Panc1 (cell line): ENCODE measurements at regions not wholly inside any gene's neighbourhood (a gene's known extent, or its start where the extent isn't known, plus 50 kb on each side); places are given as distances from the start of the nearest gene placed in this dataset.

ENCODE experiments used
- ATAC-seq: fragments of 200-7000 bp; cut with Tn5 transposase; 2 replicates; pipeline ENCODE4 v1.9.1; 2020; ENCODE audit warnings: mild to moderate bottlenecking, moderate library complexity
- BruUV-seq: library from RNA; stranded (reverse); fragments of 400-500 nt; replicated peaks from 2 replicates; lab custom pipeline; 2021; lab: Mats Ljungman, UMichigan
- CTCF ChIA-PET: fragments of 300-600 bp; sonication (Branson Sonifier 250); formaldehyde crosslinking; loops from one replicate; lab custom pipeline; 2022; ENCODE audit warnings: antibody characterized with exemption; lab: Charles Lee
- POLR2A ChIA-PET: fragments of 300-600 bp; sonication (Branson Sonifier 250); formaldehyde crosslinking; loops from one replicate; lab custom pipeline; 2022; ENCODE audit warnings: antibody characterized with exemption; lab: Charles Lee
- DNase-seq: peaks from one replicate; pipeline ENCODE4 v3.0.0-alpha.2; 2010; ENCODE audit warnings: low read depth, low spot score
- H3K27ac ChIP-seq: 2 replicates; pipeline ENCODE4 v1.5.1; 2011; ENCODE audit warnings: mild to moderate bottlenecking, low read length, inconsistent platforms
- H3K27me3 ChIP-seq: fragments of 200-500 bp; sonication (Bioruptor generic); 2 replicates; pipeline ENCODE4 v1.6.0; 2014; ENCODE audit warnings: low read length, inconsistent platforms; ENCODE audit not compliant: control insufficient read depth, insufficient read depth
- H3K36me3 ChIP-seq: fragments of 200-500 bp; sonication (Bioruptor generic); 2 replicates; pipeline ENCODE4 v1.5.1; 2014; ENCODE audit warnings: inconsistent platforms, mild to moderate bottlenecking, low read length, moderate library complexity; ENCODE audit not compliant: control insufficient read depth, insufficient read depth
- H3K4me1 ChIP-seq: 2 replicates; pipeline ENCODE4 v1.5.1; 2011; ENCODE audit warnings: inconsistent platforms, mild to moderate bottlenecking, low read length, moderate library complexity; ENCODE audit not compliant: control insufficient read depth, insufficient read depth
- H3K4me3 ChIP-seq, 2 experiments: 2 replicates each; pipeline ENCODE4 v1.5.1; 2011 to 2012; ENCODE audit warnings: low read depth in 2 of 2, low read length in 2 of 2, mild to moderate bottlenecking in 2 of 2, inconsistent platforms in 1 of 2, moderate library complexity in 1 of 2
- H3K9me3 ChIP-seq: fragments of 200-500 bp; sonication (Bioruptor generic); 2 replicates; pipeline ENCODE4 v1.5.1; 2014; ENCODE audit warnings: low read depth, mild to moderate bottlenecking, inconsistent platforms, low read length, moderate library complexity; ENCODE audit not compliant: control insufficient read depth, insufficient read depth
- CTCF ChIP-seq: fragments of 450-650 bp; IDR thresholded peaks from 2 replicates; pipeline ENCODE4 v1.5.1; 2017; ENCODE audit warnings: mild to moderate bottlenecking
- POLR2AphosphoS5 ChIP-seq: IDR thresholded peaks from 2 replicates; pipeline ENCODE4 v1.6.1; 2012; ENCODE audit warnings: mild to moderate bottlenecking, low read depth, low read length, moderate library complexity
- REST ChIP-seq, 2 experiments: IDR thresholded peaks; 2 replicates each; pipeline ENCODE4 v1.6.1; 2011 to 2012; ENCODE audit warnings: low read depth in 2 of 2, control low read depth in 1 of 2, low read length in 1 of 2, mild to moderate bottlenecking in 1 of 2, moderate library complexity in 1 of 2; ENCODE audit not compliant: insufficient read depth in 1 of 2
- SIN3A ChIP-seq: IDR thresholded peaks from 2 replicates; pipeline ENCODE4 v1.6.1; 2012; ENCODE audit warnings: low read depth, mild to moderate bottlenecking, low read length, moderate library complexity, borderline replicate concordance; ENCODE audit not compliant: insufficient read depth
- TCF7L2 ChIP-seq: IDR thresholded peaks from 2 replicates; pipeline ENCODE4 v1.6.1; 2011; ENCODE audit warnings: mild to moderate bottlenecking, low read depth, low read length, inconsistent platforms
- in situ Hi-C: cut with HindIII; loops from 2 replicates; pipeline ENCODE4 v1.10.0; 2016; ENCODE audit warnings: low sequenced_read_pairs, low pct_unique_long_range_greater_than_20kb
- intact Hi-C: fragments of 100-400 bp; cut with micrococcal nuclease; formaldehyde crosslinking; loops from one replicate; pipeline ENCODE4 v1.10.0; 2022; ENCODE audit not compliant: unreplicated experiment

- intact Hi-C loops (no loop called here), in situ Hi-C loops (no loop called here)
- Histone ChIP-seq H3K4me3 (no peak overlapping the region), H3K9me3 (no peaks in the 10 kb centered on the region), H3K27me3 (no peaks in the 10 kb centered on the region), H3K36me3 (no peaks in the 10 kb centered on the region), H3K4me1 (no peaks in the 10 kb centered on the region), H3K27ac (no peak overlapping the region)
- ATAC-seq = no peak
- BruUV-seq = no TSS peak
- ChIA-PET POLR2A (no interaction called here), CTCF (no interaction called here)
- TF ChIP-seq TCF7L2 (no peak), CTCF (peak; percentile 32), POLR2AphosphoS5 (no peak)
- DNase-seq = no peak
Measured at GRCh38 chr3:165624761-165625160, 212.5 kb downstream of the BCHE start.

GRCh38 chr3:165622356-165622755 is 214.9 kb downstream of the BCHE start:
- no peak for DNase-seq
- H3K27ac ChIP-seq = no peak overlapping the region
- H3K4me3 ChIP-seq = no peak overlapping the region
- CTCF ChIA-PET = no interaction called here
- TF ChIP-seq SIN3A = no peak
- TF ChIP-seq CTCF = peak; percentile 16
- ATAC-seq = no peak
- in situ Hi-C loops = no loop called here
- no peaks in the 10 kb centered on the region for H3K36me3 ChIP-seq
- intact Hi-C loops = no loop called here
- no peaks in the 10 kb centered on the region for H3K4me1 ChIP-seq
- POLR2A ChIA-PET = no interaction called here
- H3K27me3 ChIP-seq = no peaks in the 10 kb centered on the region
- BruUV-seq = no TSS peak
- no peaks in the 10 kb centered on the region for H3K9me3 ChIP-seq

- Histone ChIP-seq H3K36me3 (no peaks in the 10 kb centered on the region), H3K4me3 (no peak overlapping the region), H3K27me3 (no peaks in the 10 kb centered on the region), H3K9me3 (no peaks in the 10 kb centered on the region), H3K27ac (no peak overlapping the region), H3K4me1 (no peaks in the 10 kb centered on the region)
- in situ Hi-C loops = no loop called here
- BruUV-seq = no TSS peak
- intact Hi-C loops = no loop called here
- ChIA-PET CTCF (no interaction called here), POLR2A (no interaction called here)
- ATAC-seq (no peak), DNase-seq (no peak)
- TF ChIP-seq SIN3A (no peak), REST (IDR thresholded peaks at IDR 0.05; ENCODE audit: insufficient read depth in 1 of 2, low read depth in 2 of 2, low read length in 1 of 2) (no peak), CTCF (no peak), TCF7L2 (no peak), POLR2AphosphoS5 (no peak)
Measured at GRCh38 chr3:165619069-165619468, 218.2 kb downstream of the BCHE start.
